ENCODE measurements at regions not wholly inside any gene's neighbourhood (a gene's known extent, or its start where the extent isn't known, plus 50 kb on each side); places are given as distances from the start of the nearest gene placed in this dataset.
"Not testable (repeated sequence)": the region's sequence is repeated elsewhere in the genome, so short reads cannot be mapped to it uniquely, and the experiment has no call there.

DNA sequence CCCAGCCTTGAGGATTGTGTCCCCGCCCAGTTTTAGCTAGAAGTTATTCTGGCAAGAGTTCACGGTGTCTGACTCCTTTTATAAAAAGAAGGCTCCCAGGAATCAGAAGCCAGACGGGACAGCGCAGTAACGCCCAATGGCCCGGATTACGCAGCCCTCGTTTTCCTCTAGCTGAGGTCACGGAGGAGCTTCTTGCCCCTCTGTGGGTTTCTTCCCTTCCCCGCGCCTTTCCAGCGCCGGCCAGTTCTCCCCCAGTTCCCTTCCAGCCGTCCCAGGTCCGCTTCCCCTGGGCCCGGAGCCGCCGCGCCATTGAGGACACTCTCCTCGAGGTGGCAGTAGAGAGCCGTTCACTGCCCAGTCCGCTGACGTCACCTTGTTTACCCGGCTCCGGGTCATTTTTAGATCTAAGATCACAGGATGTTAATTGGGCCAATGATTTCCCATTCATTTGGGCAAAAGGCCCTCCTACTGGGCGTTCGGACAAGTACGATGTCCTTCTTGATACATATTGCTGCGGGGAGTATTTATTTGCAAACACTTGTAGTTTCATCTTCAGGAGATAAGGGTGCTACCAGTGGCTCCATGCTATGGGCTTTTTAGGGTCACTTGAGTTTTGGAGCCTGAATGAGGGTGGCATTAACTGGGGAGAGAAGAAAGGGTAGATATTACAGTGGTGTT is 81.5 kb upstream of the PPM1B start:
- DNase-seq = peak; percentile 90

DNA sequence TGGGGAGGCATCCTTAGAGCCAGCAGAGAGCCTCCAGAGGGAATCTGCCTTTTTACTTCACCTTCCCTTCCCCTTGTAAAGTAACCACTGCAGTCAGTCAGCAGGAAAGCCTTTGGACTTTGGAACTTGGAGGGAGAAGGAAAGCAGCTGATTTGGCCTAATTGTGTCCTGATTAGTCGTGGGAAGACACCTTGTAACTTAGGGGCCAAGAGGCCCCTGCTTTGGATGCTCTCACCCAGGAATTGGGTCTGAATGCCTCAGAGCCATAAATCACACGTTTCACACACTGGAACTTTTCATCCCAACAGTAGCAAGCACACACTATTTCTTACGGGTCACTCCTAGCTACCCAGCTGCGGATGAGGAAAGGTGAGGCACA is 81.0 kb upstream of the PPM1B start:
- no peak for DNase-seq

DNA sequence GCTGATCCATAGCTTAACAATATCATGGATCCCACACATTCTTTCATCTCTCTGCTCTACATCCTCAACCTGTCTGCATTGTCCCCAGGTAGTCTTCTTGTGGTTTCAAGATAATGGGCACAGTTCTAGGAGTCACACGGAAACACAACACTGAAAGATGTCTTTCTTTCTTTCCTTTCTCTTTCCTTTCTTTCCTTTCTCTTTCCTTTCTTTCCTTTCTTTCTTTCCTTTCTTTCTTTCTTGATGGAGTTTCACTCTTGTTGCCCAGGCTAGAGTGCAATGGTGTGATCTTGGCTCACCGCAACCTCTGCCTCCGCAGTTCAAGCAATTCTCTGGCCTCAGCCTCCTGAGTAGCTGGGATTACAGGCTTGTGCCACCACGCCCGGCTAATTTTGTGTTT is 76.2 kb upstream of the PPM1B start:
- DNase-seq = not testable (repeated sequence)

DNA sequence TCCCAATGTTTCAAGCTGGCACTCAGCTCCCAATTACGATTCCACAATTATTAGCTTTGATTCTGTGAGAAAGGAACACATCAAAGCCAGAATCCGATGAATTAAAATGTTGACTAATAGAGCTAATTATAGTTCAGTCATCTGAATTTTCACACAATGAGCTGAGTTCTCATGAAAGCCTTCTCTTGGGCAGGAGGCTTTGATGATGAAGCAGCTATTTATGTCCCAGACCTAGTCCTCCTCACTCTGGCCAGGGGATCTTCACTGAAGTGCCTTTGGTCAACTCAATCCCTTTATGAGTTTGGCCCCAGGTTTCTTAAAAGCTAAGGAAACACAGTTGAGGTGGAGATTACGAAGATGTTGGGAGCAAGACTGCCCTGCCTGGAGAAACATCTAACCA is 74.7 kb upstream of the PPM1B start:
- DNase-seq = no peak

DNA sequence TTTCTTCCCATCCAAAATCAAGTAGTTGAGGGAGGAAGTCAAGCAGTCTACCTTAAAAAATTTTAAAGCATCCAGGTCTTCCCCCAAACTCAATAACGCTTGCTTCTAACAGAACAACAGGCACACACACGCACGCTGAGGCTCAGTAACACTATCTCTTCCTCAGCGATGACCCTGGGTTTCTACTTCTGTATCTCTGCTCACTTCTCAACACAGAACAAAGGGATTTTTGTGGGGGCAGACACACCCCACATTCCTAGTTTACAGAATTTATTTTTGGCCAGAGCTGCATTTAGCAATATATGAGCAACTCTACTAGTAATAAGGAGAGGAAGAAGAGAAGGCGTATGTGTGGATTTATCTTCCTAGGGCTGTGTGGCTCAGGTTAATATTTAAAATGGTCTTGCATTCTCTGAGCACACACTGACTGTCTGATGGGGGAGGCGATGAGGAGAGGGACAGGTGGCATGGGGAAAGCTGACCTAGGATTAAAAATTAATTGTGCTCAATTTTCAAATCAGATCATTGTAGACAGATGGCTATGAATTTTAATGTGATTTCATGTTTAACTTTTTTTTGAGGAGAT is 71.3 kb upstream of the PPM1B start:
- DNase-seq = no peak

DNA sequence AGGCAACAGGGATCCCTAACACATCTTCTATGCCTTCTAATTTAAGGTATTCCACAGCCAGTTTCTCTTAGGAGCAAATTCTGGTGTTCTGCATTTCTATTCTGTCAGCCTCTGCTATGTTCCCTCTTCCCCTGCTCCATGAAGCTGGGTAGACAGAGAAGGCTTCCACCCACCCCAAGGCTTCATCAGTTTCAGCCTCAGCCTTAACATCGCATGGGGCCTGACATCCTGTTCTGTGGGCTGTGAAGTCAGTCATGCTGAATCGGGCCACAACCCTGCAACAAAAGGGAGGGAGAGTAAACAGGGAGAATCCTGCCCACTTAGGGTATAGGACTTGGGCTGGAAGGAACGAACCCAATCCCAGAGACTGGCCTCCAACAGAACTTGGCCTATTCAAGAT is 70.6 kb upstream of the PPM1B start:
- DNase-seq = no peak

DNA sequence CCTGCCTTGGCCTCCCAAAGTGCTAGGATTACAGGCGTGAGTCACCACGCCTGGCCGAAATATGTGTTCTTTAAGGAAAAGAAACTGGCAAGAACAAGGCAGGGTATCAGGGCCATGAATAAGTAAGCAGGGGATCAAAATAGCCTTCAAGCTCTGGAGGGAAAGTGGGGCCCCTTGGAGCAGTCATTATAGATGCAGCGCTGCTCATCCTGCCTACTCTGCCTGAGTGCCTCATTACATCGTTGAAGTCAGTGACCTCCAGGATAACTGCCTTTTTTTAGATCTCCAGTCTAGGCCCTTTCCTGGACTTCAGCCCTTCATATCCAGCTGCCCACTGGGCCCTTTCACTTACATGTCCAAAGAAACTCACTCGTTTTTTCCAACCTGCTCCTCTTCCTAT is 69.8 kb upstream of the PPM1B start:
- no peak for DNase-seq

DNA sequence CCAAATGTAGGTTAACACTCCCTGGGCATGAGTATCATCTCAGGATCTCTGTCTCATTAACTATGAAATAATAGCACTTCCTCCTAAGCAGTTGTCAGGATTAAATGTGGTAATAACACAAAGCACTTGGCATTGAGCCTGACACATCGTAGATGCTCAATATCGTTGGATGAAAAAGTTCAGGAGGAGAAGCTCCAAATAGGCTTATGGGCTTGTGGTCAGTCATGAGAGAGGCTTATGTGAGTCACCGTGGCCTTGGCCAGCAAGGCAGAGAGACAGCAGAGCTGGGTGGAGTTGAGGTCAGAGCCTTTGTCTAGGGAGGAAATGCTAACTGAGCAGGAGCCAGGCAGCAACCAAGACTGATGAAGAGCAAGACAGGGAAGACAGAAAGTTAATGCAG is 68.3 kb upstream of the PPM1B start:
- DNase-seq = no peak

DNA sequence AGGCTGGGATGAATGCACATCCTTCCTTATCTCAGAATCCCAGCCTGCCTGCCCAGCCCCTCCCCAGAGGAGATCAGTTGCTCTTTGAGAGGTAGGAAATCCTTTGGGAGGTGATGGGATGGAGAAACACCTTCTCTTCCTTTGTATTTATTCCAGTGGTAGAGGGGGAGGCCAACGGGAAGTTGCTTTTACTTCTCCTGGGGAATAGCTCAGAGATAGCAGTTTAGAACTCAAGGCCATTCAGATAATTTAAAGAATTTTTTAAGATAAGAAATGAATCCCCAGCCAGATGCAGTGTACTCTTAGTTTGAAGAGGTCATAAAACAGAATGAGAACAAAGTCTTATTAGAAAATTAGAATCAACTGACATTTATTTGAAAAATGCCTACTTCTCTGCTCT is 67.4 kb upstream of the PPM1B start:
- DNase-seq = no peak

DNA sequence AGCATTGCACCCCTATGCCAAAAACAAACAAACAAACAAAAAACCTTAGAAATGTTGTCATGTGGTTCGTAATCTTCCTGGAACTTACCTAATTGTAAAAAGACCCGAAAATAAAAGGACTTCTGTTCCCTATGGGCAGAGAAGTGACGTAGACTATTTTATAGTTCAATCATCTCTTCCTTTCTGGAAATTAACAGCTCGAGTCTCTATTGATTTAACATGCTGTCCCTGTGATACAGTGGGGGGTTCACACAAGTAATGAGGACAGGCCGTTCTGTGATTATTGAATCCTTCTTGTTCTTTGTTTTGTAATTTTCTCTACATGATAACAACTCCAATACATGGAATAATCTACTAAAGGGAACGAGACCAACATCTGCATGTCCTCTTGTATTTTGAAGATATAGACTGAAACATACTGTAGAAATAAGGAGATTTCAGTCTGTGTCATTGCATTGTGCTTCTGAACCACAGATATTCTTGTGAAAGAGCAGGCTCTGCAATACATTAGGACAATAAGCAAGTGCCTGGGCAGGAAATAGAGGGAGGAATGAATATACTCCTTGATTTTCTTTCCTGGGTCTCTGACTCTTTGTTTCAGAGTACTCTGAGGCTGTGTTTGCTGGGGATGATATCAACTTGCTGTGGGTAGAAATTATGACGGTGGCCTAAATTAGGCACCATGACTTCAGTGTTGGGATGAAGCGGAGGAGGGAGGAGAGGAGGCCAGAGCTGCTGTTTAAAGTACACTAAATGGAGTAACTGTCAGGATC is 65.7 kb upstream of the PPM1B start:
- no peak for DNase-seq

DNA sequence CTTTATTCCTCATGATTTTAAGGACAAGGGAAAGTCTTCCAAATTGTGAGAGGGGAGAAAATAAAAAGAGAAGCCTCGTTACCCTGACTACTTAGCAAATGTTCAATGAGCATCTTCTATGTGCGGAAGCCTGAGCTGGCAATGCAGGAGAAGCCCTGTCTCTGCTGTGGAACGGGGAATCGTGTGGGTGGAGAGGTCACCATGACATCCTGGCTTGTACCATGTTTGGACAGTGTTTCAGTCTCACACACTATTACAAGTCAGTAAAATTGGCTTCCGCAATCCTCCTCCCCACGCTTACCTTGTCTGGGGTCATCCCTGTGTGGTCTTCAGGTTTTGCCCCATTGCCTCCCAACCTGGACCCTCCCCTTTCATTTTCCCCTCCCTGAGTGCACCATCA is 65.0 kb upstream of the PPM1B start:
- no peak for DNase-seq

DNA sequence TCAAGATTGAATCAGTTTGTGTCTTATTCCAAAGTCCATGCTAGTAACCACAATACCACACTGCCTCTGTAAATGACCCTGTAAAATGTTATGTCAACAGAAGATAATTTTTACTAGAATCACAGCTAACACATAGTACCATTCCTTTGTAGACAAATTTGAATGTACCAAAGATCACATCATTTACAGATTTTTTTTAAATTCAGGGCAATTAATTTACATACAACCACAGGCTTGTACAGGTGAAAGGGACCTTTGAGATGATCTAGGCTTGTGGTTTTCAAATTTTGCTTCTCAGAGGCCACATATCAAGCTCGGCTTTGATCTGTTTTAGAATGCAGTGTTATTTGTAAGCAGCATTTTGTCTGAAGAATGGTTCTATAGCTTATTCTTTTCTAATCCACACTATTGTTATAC is 63.8 kb upstream of the PPM1B start:
- no peak for DNase-seq

DNA sequence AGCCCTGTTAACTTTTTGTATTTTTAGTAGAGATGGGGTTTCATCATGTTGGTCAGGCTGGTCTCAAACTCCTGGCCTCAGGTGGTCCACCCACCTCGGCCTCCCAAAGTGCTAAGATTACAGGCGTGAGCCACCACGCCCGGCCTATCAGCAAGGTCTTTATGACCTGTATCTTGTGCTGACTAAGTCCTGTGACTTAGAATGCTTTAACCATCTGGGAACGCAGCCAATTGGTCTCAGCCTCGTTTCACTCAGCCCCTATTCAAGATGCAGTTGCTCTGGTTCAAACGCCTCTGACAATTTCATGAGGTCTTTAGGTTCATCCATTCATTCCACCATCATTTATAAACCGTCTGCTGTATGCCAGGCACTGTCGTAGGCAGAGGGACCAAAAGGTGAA is 62.2 kb upstream of the PPM1B start:
- not testable (repeated sequence) for DNase-seq

DNA sequence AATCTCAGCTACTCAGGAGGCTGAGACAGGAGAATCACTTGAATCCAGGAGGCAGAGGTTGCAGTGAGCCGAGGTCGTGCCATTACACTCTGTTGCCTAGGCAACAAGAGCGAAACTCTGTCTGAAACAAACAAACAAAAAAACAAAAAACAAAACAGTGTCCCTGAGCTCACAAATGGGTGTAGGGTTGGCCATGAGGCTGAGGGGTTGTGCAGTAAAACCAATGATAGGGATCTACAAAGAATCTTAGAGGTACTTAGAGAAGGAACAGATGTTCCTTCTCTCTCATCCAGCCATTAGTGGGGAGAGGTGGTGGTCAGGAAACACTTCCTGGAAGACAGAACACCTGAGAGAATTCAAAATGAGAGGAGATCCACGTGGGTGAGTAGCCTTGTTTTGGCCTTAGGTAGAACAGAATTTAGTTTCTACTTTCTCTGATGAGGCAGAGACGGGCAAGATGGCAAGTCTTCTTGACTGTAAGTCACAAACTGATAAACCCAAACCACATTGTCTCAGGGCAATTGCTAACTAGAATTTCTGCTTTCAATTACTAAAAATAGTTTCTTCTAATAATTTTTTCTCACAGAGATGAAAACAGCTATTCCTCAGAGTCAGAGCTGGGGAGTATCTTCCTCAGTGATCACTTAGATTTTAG is 61.5 kb upstream of the PPM1B start:
- DNase-seq = no peak

DNA sequence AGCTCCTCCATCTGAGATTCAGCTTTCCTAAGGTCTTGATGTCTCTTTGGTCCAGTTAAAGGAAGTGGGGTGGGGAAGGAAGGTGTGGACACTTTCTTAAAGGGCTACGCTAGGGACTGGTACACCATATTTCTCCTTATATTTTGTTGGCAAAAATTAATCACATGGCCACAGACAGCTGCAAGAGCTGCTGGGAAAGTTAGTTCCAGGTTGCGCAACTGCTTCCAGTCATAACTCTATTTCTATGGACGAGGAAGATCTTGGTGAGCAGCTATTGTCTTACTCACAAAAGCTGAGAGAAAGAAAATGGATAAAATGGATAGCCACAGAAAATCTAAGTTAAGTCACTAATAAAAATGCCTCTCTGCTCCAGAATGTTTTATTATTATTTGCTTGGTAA is 60.7 kb upstream of the PPM1B start:
- DNase-seq = no peak

DNA sequence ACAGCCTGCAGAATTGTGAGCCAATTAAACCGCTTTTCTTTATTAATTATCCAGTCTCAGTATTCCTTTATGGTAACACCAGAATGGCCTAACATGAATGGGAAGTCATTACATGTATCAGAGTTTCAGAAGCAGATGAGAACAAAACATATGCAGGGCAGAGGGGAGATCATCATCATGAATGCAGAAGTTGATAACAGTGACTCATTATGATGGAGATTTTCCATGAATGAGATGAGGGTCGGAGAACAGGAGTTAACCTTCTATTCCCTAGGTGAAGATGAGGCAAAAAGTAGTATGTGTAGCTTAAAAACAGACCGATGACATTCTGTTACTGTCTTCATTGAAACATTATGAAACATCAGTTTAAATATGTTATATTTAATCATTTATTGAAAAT is 59.5 kb upstream of the PPM1B start:
- DNase-seq = no peak

DNA sequence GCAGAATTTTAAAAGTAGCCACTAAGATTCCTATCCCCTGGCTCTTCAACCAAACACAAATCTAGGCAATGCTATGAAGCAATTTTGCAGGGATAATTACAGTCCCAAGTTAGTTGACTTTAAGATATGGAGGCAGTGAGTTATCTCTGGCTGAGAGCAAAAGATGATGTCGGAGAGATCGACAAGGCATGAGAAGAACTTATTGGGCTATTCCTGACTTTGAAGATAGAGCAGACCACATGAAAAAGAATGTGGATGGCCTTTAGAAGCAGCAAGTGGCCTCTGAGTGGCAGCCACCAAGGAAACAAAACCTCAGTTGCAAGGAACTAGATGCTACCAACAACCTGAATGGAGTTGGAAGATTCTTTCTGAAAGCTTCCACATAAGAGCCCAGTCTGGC is 58.2 kb upstream of the PPM1B start:
- DNase-seq = no peak

DNA sequence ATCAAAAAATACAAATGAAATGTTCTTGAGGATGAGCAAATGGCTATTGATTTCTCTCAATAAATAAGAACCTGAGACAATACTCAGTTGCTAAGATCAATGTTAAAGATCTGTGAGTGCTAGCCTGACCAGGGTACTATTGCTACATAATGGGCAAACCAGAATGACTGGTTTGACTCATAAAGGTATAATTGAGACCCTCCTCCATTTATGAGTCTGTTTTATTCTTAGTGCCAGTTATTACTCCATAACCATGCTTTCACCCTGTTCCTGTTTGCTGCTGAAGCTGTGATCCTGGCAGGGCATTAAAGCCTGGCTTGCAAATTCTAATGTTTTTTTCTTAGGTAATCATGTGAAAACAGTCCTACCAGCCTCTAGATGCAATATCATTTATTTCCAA is 56.6 kb upstream of the PPM1B start:
- DNase-seq = no peak

DNA sequence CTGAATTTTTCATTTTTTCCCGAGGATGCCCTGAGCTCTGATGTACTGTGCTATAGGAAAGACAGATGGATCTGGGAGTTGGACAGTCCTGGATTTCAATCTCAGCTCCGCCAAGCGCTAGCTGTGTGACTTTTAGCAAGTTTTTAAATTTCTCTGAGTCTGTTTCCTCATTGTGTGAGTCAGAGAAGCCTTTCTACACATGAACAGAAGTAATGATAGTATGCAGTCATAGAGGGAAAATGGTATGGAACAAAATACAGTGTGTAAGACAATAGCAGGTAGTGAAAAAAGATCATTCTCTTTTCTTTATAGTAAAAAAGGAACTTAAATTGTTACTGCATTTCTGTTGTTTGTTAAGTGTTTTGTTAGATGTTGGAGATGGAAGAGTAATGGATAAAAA is 52.4 kb upstream of the PPM1B start:
- DNase-seq = no peak

DNA sequence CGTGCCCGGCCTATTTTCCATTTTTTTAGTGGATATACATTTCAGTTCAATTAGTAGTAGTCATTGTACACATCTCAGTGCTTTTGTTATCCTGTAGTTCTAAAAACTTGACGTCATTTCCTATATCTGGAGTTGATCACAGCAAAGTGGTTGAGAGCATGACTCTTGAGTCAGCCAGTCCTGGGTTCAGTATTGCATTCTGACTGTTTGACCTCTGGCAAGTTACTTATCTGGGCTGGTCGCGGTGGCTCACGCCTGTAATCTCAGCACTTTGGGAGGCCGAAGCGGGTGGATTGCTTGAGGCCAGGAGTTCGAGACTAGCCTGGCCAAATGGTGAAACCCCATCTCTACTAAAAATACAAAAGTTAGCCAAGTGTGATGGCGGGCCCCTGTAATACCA is 50.4 kb upstream of the PPM1B start:
- DNase-seq = peak; percentile 60
